Liver (tissue), 8 donors: ENCODE measurements at regions not wholly inside any gene's neighbourhood (a gene's known extent, or its start where the extent isn't known, plus 50 kb on each side); places are given as distances from the start of the nearest gene placed in this dataset.

Experiments
- DNase-seq: peaks from one replicate; pipeline ENCODE4 v3.0.0-alpha.2; 2017; ENCODE audit warnings: low spot score
- H3K27ac ChIP-seq, 2 donors: one replicate each; pipeline ENCODE4 v1.7.0; 2013; ENCODE audit warnings: inconsistent platforms in 2 of 2, low read length in 2 of 2, control low read depth in 1 of 2, low read depth in 1 of 2, mild to moderate bottlenecking in 1 of 2
- H3K27me3 ChIP-seq, 4 donors: one replicate each; pipeline versions ENCODE4 v1.6.1 to v1.7.0; 2013; ENCODE audit warnings: low read length in 3 of 4, inconsistent platforms in 1 of 4, mild to moderate bottlenecking in 1 of 4, moderate library complexity in 1 of 4; ENCODE audit not compliant: control insufficient read depth in 4 of 4, insufficient read depth in 4 of 4
- H3K36me3 ChIP-seq, 4 donors: one replicate each; pipeline versions ENCODE4 v1.6.1 to v1.7.0; 2013; ENCODE audit warnings: low read length in 3 of 4, mild to moderate bottlenecking in 3 of 4, low read depth in 1 of 4, moderate library complexity in 1 of 4; ENCODE audit not compliant: control insufficient read depth in 4 of 4, insufficient read depth in 3 of 4
- H3K4me1 ChIP-seq, 4 donors: one replicate each; pipeline versions ENCODE4 v1.6.1 to v1.7.0; 2013; ENCODE audit warnings: low read length in 3 of 4, mild to moderate bottlenecking in 3 of 4, moderate library complexity in 1 of 4; ENCODE audit not compliant: control insufficient read depth in 4 of 4, insufficient read depth in 4 of 4
- H3K4me3 ChIP-seq, 3 donors: one replicate each; pipeline versions ENCODE4 v1.6.1 to v1.7.0; 2013; ENCODE audit warnings: low read length in 3 of 3, control low read depth in 1 of 3, low read depth in 1 of 3, mild to moderate bottlenecking in 1 of 3
- H3K9ac ChIP-seq, 2 donors: one replicate each; pipeline ENCODE4 v1.7.0; 2013; ENCODE audit warnings: low read length in 2 of 2, mild to moderate bottlenecking in 2 of 2, moderate library complexity in 2 of 2, control low read depth in 1 of 2, low read depth in 1 of 2
- H3K9me3 ChIP-seq, 4 donors: one replicate each; pipeline versions ENCODE4 v1.6.1 to v1.7.0; 2013; ENCODE audit warnings: low read length in 3 of 4; ENCODE audit not compliant: control insufficient read depth in 4 of 4
- CTCF ChIP-seq: fragments of 150-350 bp; IDR thresholded peaks from 2 replicates; pipeline ENCODE4 v1.5.1; 2017; ENCODE audit warnings: improper control_type of control experiment, low read depth, low read length; ENCODE audit not compliant: missing input control
- EGR1 ChIP-seq, 2 donors: IDR thresholded peaks; 2 replicates each; pipeline ENCODE4 v1.6.1; 2016 to 2018; ENCODE audit warnings: antibody characterized with exemption in 2 of 2, low read depth in 2 of 2
- FOXA1 ChIP-seq: IDR thresholded peaks from 2 replicates; pipeline ENCODE4 v1.6.1; 2016; ENCODE audit warnings: antibody characterized with exemption
- FOXA2 ChIP-seq: IDR thresholded peaks from 2 replicates; pipeline ENCODE4 v1.6.1; 2016; ENCODE audit warnings: antibody characterized with exemption
- GABPA ChIP-seq, 2 donors: IDR thresholded peaks in 1 of 2; conservative IDR thresholded peaks in 1 of 2; 2 replicates each; pipeline ENCODE4 v1.6.1; 2016; ENCODE audit warnings: antibody characterized with exemption in 2 of 2, mild to moderate bottlenecking in 1 of 2, moderate library complexity in 1 of 2
- HNF4A ChIP-seq, 2 donors: conservative IDR thresholded peaks; 2 replicates each; pipeline ENCODE4 v1.6.1; 2016; ENCODE audit warnings: antibody characterized with exemption in 2 of 2, mild to moderate bottlenecking in 2 of 2
- HNF4G ChIP-seq: IDR thresholded peaks from 2 replicates; pipeline ENCODE4 v1.6.1; 2016; ENCODE audit warnings: antibody characterized with exemption
- JUND ChIP-seq, 2 donors: IDR thresholded peaks; 2 replicates each; pipeline ENCODE4 v1.6.1; 2016; ENCODE audit warnings: antibody characterized with exemption in 2 of 2
- NR2F2 ChIP-seq: IDR thresholded peaks from 2 replicates; pipeline ENCODE4 v1.6.1; 2016; ENCODE audit warnings: antibody characterized with exemption
- RXRA ChIP-seq, 2 donors: IDR thresholded peaks; 2 replicates each; pipeline ENCODE4 v1.6.1; 2017 to 2018; ENCODE audit warnings: antibody characterized with exemption in 2 of 2, mild to moderate bottlenecking in 1 of 2
- SP1 ChIP-seq: IDR thresholded peaks from 2 replicates; pipeline ENCODE4 v1.6.1; 2018; ENCODE audit warnings: antibody characterized with exemption, mild to moderate bottlenecking
- TAF1 ChIP-seq: conservative IDR thresholded peaks from 2 replicates; pipeline ENCODE4 v1.6.1; 2016; ENCODE audit warnings: antibody characterized with exemption, mild to moderate bottlenecking
- YY1 ChIP-seq: IDR thresholded peaks from 2 replicates; pipeline ENCODE4 v1.6.1; 2016; ENCODE audit warnings: antibody characterized with exemption, mild to moderate bottlenecking
- WGBS: extraction: QIAGEN DNeasy Blood & Tissue Kit; methylation state at CpG from one replicate; pipeline ENCODE4 v1.1.7; 2013; 5-methylcytosine and 5-hydroxymethylcytosine counted together
- TF ChIP-seq, protein P1 (sequence below): IDR thresholded peaks from 2 replicates; pipeline ENCODE4 v1.6.1; 2016; ENCODE audit warnings: antibody characterized with exemption, mild to moderate bottlenecking
- TF ChIP-seq, protein P2 (sequence below): IDR thresholded peaks from 2 replicates; pipeline ENCODE4 v1.6.1; 2016; ENCODE audit warnings: antibody characterized with exemption
- TF ChIP-seq, protein P3 (sequence below): IDR thresholded peaks from 2 replicates; pipeline ENCODE4 v1.6.1; 2016; ENCODE audit warnings: antibody characterized with exemption
- TF ChIP-seq, protein P4 (sequence below): IDR thresholded peaks from 2 replicates; pipeline ENCODE4 v1.6.1; 2016; ENCODE audit warnings: antibody characterized with exemption
- donor health status: healthy.
- donor health status: healthy.
- donor health status: healthy.
- donor health status: healthy.
- donor health status: healthy.

DNA sequence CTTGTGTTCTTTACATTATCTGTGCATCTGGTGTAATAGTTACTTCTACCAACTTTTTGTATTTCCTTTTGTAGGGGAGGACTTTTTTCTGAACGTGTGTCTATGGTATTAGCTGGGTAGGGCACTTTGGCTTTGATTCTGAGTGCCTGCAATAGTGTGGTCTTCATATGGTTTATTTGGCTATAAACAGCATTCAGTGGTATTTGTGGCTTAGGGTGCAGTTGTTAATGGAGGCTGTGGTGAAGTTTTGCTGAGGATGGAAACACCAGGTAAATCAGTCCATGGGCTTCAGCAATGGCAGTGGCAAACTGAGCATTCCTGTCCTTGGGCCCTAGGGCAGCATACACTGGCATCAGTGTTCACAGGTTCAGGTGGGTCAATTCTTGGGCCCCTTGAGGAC, 230.6 kb upstream of the CTNNB1 start:
- WGBS, result 80% methylated on average over 1 of the region's 1 CpG

GRCh38 chr3:40969341-40969740, 230.0 kb upstream of the CTNNB1 start:
- Histone ChIP-seq H3K9me3 (no peaks in the 10 kb centered on the region), H3K27ac (no peak overlapping the region), H3K36me3 (no peaks in the 10 kb centered on the region), H3K4me3 (no peak overlapping the region), H3K27me3 (no peaks in the 10 kb centered on the region), H3K9ac (no peak overlapping the region), H3K4me1 (peaks cover 0 to 5% (median 2%) of the 10 kb centered on the region in 4 donors)
- no peak for DNase-seq
- TF ChIP-seq, protein P1, sequence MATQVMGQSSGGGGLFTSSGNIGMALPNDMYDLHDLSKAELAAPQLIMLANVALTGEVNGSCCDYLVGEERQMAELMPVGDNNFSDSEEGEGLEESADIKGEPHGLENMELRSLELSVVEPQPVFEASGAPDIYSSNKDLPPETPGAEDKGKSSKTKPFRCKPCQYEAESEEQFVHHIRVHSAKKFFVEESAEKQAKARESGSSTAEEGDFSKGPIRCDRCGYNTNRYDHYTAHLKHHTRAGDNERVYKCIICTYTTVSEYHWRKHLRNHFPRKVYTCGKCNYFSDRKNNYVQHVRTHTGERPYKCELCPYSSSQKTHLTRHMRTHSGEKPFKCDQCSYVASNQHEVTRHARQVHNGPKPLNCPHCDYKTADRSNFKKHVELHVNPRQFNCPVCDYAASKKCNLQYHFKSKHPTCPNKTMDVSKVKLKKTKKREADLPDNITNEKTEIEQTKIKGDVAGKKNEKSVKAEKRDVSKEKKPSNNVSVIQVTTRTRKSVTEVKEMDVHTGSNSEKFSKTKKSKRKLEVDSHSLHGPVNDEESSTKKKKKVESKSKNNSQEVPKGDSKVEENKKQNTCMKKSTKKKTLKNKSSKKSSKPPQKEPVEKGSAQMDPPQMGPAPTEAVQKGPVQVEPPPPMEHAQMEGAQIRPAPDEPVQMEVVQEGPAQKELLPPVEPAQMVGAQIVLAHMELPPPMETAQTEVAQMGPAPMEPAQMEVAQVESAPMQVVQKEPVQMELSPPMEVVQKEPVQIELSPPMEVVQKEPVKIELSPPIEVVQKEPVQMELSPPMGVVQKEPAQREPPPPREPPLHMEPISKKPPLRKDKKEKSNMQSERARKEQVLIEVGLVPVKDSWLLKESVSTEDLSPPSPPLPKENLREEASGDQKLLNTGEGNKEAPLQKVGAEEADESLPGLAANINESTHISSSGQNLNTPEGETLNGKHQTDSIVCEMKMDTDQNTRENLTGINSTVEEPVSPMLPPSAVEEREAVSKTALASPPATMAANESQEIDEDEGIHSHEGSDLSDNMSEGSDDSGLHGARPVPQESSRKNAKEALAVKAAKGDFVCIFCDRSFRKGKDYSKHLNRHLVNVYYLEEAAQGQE, result no peak
- TF ChIP-seq, protein P2, sequence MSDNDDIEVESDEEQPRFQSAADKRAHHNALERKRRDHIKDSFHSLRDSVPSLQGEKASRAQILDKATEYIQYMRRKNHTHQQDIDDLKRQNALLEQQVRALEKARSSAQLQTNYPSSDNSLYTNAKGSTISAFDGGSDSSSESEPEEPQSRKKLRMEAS, result no peak
- TF ChIP-seq YY1 (no peak), JUND (IDR thresholded peaks at IDR 0.05) (no peak), TAF1 (no peak), HNF4G (no peak), CTCF (no peak)
- TF ChIP-seq, protein P3, sequence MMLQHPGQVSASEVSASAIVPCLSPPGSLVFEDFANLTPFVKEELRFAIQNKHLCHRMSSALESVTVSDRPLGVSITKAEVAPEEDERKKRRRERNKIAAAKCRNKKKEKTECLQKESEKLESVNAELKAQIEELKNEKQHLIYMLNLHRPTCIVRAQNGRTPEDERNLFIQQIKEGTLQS, result no peak
- WGBS, result 92% methylated on average over 3 of the region's 3 CpGs

More for the DNA sequence above, 230.6 kb upstream of the CTNNB1 start:
- peaks cover 0 to 5% (median 2%) of the 10 kb centered on the region in 4 donors for H3K4me1 ChIP-seq
- DNase-seq, result no peak
- no peak for TF ChIP-seq RXRA (IDR thresholded peaks at IDR 0.05)
- TF ChIP-seq FOXA1, result no peak
- TF ChIP-seq NR2F2, result no peak
- no peak for TF ChIP-seq TAF1
- TF ChIP-seq HNF4A (conservative IDR thresholded peaks at IDR 0.05), result no peak
- H3K27me3 ChIP-seq, result no peaks in the 10 kb centered on the region
- no peaks in the 10 kb centered on the region for H3K36me3 ChIP-seq
- H3K9ac ChIP-seq, result no peak overlapping the region
- H3K4me3 ChIP-seq, result no peak overlapping the region
- peaks cover 0 to 2% (median 0%) of the 10 kb centered on the region in 4 donors for H3K9me3 ChIP-seq
- H3K27ac ChIP-seq, result no peak overlapping the region

- no peak overlapping the region for H3K4me3 ChIP-seq
- peaks cover 0 to 5% (median 2%) of the 10 kb centered on the region in 4 donors for H3K4me1 ChIP-seq
- H3K36me3 ChIP-seq, result no peaks in the 10 kb centered on the region
- no peak overlapping the region for H3K27ac ChIP-seq
- 93% methylated on average over 3 of the region's 3 CpGs for WGBS
- H3K27me3 ChIP-seq, result no peaks in the 10 kb centered on the region
- no peak for DNase-seq
- no peak overlapping the region for H3K9ac ChIP-seq
- H3K9me3 ChIP-seq, result no peaks in the 10 kb centered on the region
- TF ChIP-seq GABPA (IDR thresholded peaks at IDR 0.05 in 1 of 2, conservative IDR thresholded peaks at IDR 0.05 in 1 of 2) (no peak), HNF4G (no peak), EGR1 (IDR thresholded peaks at IDR 0.05; ENCODE audit: low read depth in 2 of 2) (no peak), CTCF (no peak), FOXA2 (no peak), TAF1 (no peak), SP1 (no peak)
- TF ChIP-seq, protein P4, sequence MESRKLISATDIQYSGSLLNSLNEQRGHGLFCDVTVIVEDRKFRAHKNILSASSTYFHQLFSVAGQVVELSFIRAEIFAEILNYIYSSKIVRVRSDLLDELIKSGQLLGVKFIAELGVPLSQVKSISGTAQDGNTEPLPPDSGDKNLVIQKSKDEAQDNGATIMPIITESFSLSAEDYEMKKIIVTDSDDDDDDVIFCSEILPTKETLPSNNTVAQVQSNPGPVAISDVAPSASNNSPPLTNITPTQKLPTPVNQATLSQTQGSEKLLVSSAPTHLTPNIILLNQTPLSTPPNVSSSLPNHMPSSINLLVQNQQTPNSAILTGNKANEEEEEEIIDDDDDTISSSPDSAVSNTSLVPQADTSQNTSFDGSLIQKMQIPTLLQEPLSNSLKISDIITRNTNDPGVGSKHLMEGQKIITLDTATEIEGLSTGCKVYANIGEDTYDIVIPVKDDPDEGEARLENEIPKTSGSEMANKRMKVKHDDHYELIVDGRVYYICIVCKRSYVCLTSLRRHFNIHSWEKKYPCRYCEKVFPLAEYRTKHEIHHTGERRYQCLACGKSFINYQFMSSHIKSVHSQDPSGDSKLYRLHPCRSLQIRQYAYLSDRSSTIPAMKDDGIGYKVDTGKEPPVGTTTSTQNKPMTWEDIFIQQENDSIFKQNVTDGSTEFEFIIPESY, result no peak
- TF ChIP-seq, protein P3, result no peak
These were observed 229.4 kb upstream of the CTNNB1 start for GRCh38 chr3:40969756-40970466.
